KMS-11 (cell line): ENCODE measurements at regions not wholly inside any gene's neighbourhood (a gene's known extent, or its start where the extent isn't known, plus 50 kb on each side); places are given as distances from the start of the nearest gene placed in this dataset.

Experiments
- H2AFZ ChIP-seq: fragments of 200-600 bp; sonication (generic); 2 replicates; pipeline ENCODE4 v1.6.1; 2016; ENCODE audit warnings: antibody characterized with exemption, mixed run types, low read depth
- H3K27ac ChIP-seq: fragments of 200-600 bp; sonication (generic); 2 replicates; pipeline ENCODE4 v1.6.1; 2016; ENCODE audit warnings: mild to moderate bottlenecking, mixed run types
- H3K27me3 ChIP-seq: fragments of 200-600 bp; sonication (generic); 2 replicates; pipeline ENCODE4 v1.6.1; 2017; ENCODE audit warnings: mild to moderate bottlenecking, low read depth, mixed run types, moderate library complexity; ENCODE audit not compliant: insufficient read depth
- H3K36me3 ChIP-seq: fragments of 200-600 bp; sonication (generic); 2 replicates; pipeline ENCODE4 v1.6.1; 2017; ENCODE audit warnings: mild to moderate bottlenecking, mixed run types; ENCODE audit not compliant: insufficient read depth
- H3K4me1 ChIP-seq: fragments of 200-600 bp; sonication (generic); 2 replicates; pipeline ENCODE4 v1.6.1; 2016; ENCODE audit warnings: mild to moderate bottlenecking, low read depth, mixed run types; ENCODE audit not compliant: poor library complexity, severe bottlenecking
- H3K4me2 ChIP-seq: fragments of 200-600 bp; sonication (generic); 2 replicates; pipeline ENCODE4 v1.7.0; 2016; ENCODE audit warnings: mild to moderate bottlenecking, mixed run types
- H3K4me3 ChIP-seq: fragments of 200-600 bp; sonication (generic); IDR thresholded peaks from 2 replicates; pipeline ENCODE4 v1.6.1; 2017; ENCODE audit warnings: low read depth, low read length, mixed read lengths; ENCODE audit not compliant: insufficient read depth
- H3K79me2 ChIP-seq: fragments of 200-600 bp; sonication (generic); 2 replicates; pipeline ENCODE4 v1.6.1; 2016; ENCODE audit warnings: low read depth, mixed run types; ENCODE audit not compliant: insufficient read depth
- H3K9ac ChIP-seq: fragments of 200-600 bp; sonication (generic); 2 replicates; pipeline ENCODE4 v1.6.1; 2016; ENCODE audit warnings: mild to moderate bottlenecking, mixed run types
- H4K20me1 ChIP-seq: fragments of 200-600 bp; sonication (generic); 2 replicates; pipeline ENCODE4 v1.6.1; 2016; ENCODE audit warnings: mild to moderate bottlenecking, mixed run types; ENCODE audit not compliant: insufficient read depth
- TF ChIP-seq, protein P1 (sequence below): fragments of 200-600 bp; sonication (generic); conservative IDR thresholded peaks from 2 replicates; pipeline ENCODE4 v1.6.1; 2017; ENCODE audit warnings: low read depth, mild to moderate bottlenecking, antibody characterized with exemption, low read length, moderate library complexity, mixed read lengths

DNA sequence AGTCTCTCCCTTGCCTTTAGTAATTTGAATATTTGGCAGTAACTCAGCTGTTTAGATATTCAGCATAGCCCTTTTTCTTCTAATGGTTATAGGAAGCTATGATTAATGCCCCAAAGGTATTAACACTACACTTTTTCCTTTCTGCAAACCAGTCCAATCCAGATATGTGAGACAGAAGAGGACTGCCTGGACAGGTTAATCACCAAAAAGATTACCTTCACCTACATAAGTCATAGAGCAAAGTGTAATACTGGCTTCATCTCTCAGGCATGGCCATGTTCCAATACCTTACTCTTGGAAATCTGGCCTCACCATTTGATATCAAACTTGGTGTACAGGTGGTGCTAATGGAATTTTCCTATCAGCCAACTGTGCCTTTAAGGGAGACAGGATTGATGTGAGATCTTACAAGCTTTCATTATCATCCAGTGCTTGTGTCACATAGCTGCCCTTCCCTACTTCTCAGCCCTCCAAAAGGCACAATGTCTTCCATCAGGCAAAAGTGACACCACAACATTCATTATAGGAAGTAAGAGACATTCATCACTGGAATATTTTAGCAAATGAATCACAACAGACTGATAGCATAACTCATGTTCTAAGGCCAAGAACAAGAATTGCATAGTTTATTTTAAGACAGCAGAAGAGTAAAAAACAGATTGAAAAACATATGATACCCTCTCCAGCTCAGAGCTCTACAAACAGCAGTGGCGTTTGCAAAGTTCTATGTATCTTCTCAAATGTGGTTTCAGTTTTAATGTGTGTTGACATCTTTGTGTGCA, 91.2 kb upstream of the PAM start:
- Histone ChIP-seq H4K20me1 (no peaks in the 10 kb centered on the region), H3K9ac (no peak overlapping the region), H2AFZ (no peak overlapping the region), H3K36me3 (no peaks in the 10 kb centered on the region), H3K27me3 (no peaks in the 10 kb centered on the region), H3K79me2 (no peaks in the 10 kb centered on the region), H3K4me1 (no peaks in the 10 kb centered on the region), H3K27ac (no peak overlapping the region), H3K4me2 (no peak overlapping the region), H3K4me3 (no peak overlapping the region)
- TF ChIP-seq, protein P1, sequence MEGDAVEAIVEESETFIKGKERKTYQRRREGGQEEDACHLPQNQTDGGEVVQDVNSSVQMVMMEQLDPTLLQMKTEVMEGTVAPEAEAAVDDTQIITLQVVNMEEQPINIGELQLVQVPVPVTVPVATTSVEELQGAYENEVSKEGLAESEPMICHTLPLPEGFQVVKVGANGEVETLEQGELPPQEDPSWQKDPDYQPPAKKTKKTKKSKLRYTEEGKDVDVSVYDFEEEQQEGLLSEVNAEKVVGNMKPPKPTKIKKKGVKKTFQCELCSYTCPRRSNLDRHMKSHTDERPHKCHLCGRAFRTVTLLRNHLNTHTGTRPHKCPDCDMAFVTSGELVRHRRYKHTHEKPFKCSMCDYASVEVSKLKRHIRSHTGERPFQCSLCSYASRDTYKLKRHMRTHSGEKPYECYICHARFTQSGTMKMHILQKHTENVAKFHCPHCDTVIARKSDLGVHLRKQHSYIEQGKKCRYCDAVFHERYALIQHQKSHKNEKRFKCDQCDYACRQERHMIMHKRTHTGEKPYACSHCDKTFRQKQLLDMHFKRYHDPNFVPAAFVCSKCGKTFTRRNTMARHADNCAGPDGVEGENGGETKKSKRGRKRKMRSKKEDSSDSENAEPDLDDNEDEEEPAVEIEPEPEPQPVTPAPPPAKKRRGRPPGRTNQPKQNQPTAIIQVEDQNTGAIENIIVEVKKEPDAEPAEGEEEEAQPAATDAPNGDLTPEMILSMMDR: no peak

DNA sequence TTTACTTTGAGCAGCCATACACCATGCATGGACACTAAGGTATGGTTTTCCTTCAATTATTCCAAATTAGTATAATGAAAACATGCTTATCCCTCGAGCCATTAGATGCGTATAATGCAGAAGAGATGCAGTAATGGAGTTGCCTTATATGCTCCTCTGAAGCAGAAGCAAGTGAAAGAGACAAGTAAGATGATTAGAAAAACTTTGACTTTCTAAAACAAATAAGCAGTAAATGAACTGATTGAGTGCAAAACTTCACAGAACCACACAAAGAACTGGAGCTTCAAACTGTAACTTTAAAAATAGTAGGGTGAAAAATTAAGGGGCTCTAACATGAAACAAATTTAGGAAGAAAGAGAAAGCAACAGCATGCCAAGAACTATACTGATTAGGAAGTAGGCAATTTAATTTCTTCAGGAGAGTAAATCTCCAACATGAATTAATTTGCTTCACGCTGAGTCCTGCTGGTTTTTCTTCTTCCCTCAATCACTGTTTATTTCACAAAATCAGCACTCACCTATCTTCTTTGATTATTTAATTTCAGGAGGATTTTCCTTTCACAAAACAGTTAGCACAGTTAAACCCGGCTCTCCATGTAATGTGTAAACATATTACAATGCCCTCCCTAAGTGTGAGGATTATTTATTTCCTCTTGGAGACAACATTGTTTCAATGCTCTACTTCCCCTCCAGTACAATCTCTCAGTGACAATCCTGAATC, 90.3 kb upstream of the PAM start:
- Histone ChIP-seq H4K20me1 (no peaks in the 10 kb centered on the region), H3K9ac (no peak overlapping the region), H3K36me3 (no peaks in the 10 kb centered on the region), H3K4me1 (no peaks in the 10 kb centered on the region), H3K79me2 (no peaks in the 10 kb centered on the region), H3K4me2 (no peak overlapping the region), H3K27me3 (no peaks in the 10 kb centered on the region), H2AFZ (no peak overlapping the region), H3K27ac (no peak overlapping the region), H3K4me3 (no peak overlapping the region)
- TF ChIP-seq, protein P1: no peak

DNA sequence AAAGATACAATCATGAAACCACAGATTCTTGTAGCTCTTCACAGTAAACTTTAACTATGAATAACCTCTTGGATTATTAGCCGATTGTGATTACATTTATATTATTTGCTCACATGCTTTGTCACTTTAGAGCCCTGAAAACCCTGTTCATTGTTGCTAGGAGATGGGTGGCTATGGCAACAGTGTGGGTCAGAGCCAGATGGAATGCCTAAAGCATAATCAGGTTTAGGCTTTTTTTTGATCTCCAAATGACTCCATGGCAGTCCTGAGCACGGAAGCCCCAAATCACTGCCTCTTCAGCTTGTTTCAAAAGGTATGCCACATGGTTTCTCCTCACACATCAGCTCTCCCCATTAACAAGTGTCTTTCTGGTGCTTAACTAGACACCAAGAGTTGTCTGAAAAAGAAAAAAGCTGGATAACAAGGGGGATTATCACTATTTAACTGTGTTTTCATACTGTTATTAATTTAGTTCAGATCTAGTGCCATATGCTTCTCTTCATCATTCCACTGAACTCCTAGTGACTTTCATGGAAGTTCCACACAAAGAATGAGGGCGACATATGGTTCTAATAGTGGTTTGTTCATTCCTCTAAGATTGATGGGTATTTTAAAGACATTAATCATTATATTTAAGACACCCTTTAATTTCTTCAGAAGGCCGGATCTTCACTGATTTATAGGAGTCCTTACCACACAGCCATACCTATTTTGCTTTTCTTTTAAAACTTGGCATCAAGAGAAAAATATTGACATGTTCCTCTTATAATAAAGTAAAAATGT, 88.8 kb upstream of the PAM start:
- H3K27me3 ChIP-seq: no peaks in the 10 kb centered on the region
- no peak overlapping the region for H3K4me3 ChIP-seq
- no peaks in the 10 kb centered on the region for H3K4me1 ChIP-seq
- H3K4me2 ChIP-seq: no peak overlapping the region
- no peak overlapping the region for H2AFZ ChIP-seq
- TF ChIP-seq, protein P1: no peak
- H4K20me1 ChIP-seq: no peaks in the 10 kb centered on the region
- no peak overlapping the region for H3K9ac ChIP-seq
- no peak overlapping the region for H3K27ac ChIP-seq
- no peaks in the 10 kb centered on the region for H3K36me3 ChIP-seq
- H3K79me2 ChIP-seq: no peaks in the 10 kb centered on the region

DNA sequence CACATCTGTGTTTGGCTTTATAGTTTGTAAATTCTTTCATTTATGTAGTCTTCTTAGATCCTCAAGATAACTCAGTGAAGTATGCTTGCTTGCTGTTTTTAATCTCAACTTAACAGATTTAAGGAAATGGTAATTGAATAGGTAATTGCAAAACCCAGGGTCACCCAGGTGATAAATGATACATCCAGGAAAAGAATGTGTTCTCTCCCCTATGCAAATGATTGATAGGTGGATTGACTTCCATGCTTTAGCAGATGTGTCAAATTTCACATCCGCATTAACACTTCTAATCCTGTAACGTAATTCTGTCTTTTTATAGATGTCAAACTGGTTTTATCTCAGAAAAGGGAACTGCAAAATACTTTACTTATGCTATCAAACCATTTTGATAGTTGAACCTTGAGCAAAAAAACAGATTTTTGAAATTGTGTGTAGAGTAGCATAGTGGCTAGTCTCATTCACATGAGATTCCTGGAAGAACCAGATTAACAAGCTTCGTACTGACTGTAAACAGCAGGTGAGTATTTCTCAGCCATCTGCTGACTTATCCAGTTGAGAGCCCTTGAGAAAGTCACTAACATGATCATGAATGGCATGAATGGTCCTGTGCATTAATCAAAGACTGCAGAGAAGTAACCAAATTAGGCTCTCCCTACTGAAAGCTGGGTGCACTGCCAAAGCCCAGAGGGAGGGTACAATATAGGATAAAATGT, 86.7 kb upstream of the PAM start:
- TF ChIP-seq, protein P1: no peak
- H3K4me2 ChIP-seq: no peak overlapping the region
- no peak overlapping the region for H2AFZ ChIP-seq
- no peaks in the 10 kb centered on the region for H3K27me3 ChIP-seq
- H4K20me1 ChIP-seq: no peaks in the 10 kb centered on the region
- H3K9ac ChIP-seq: no peak overlapping the region
- H3K4me1 ChIP-seq: no peaks in the 10 kb centered on the region
- H3K79me2 ChIP-seq: no peaks in the 10 kb centered on the region
- no peaks in the 10 kb centered on the region for H3K36me3 ChIP-seq
- H3K27ac ChIP-seq: no peak overlapping the region
- no peak overlapping the region for H3K4me3 ChIP-seq
